Tibial artery (tissue), 4 donors: ENCODE measurements at regions not wholly inside any gene's neighbourhood (a gene's known extent, or its start where the extent isn't known, plus 50 kb on each side); places are given as distances from the start of the nearest gene placed in this dataset.

Experiments
- DNase-seq, 2 donors: peaks; one replicate each; pipeline ENCODE4 v3.0.0-alpha.2; 2019
- H3K27ac ChIP-seq, 2 donors: fragments of 200-600 bp; sonication (generic) in 1 of 2; 1 replicate in 1 of 2; 2 replicates in 1 of 2; pipeline ENCODE4 v1.5.1; 2018 to 2019; ENCODE audit warnings: mild to moderate bottlenecking in 1 of 2
- H3K27me3 ChIP-seq, 2 donors: fragments of 200-600 bp; sonication (generic) in 1 of 2; one replicate each; pipeline versions ENCODE4 v1.5.1 to v1.6.0; 2016 to 2019
- H3K36me3 ChIP-seq, 3 donors: fragments of 200-600 bp; sonication (generic) in 2 of 3; one replicate each; pipeline ENCODE4 v1.5.1; 2016 to 2019; ENCODE audit warnings: mild to moderate bottlenecking in 2 of 3
- H3K4me1 ChIP-seq, 4 donors: fragments of 200-600 bp; sonication (generic) in 2 of 4; 1 replicate in 3 of 4; 2 replicates in 1 of 4; pipeline ENCODE4 v1.5.1; 2016 to 2019
- H3K4me3 ChIP-seq, 2 donors: fragments of 200-600 bp; sonication (generic) in 1 of 2; 1 replicate in 1 of 2; 2 replicates in 1 of 2; pipeline ENCODE4 v1.5.1; 2018 to 2019; ENCODE audit warnings: mild to moderate bottlenecking in 2 of 2
- H3K9me3 ChIP-seq, 3 donors: fragments of 200-600 bp; sonication (generic) in 1 of 3; one replicate each; pipeline ENCODE4 v1.5.1; 2016 to 2019
- intact Hi-C: fragments of 100-400 bp; cut with DNase I; formaldehyde crosslinking; loops from one replicate; pipeline ENCODE4 v1.15.0; 2023; ENCODE audit warnings: low total_unique reads
- TF ChIP-seq, protein P1 (sequence below), 2 experiments: fragments of 200-600 bp in 1 of 2; fragments of 450-650 bp in 1 of 2; IDR thresholded peaks; one replicate each; pipeline ENCODE4 v1.5.1; 2017 to 2019; ENCODE audit warnings: antibody characterized with exemption in 2 of 2, mild to moderate bottlenecking in 1 of 2, moderate library complexity in 1 of 2

DNA sequence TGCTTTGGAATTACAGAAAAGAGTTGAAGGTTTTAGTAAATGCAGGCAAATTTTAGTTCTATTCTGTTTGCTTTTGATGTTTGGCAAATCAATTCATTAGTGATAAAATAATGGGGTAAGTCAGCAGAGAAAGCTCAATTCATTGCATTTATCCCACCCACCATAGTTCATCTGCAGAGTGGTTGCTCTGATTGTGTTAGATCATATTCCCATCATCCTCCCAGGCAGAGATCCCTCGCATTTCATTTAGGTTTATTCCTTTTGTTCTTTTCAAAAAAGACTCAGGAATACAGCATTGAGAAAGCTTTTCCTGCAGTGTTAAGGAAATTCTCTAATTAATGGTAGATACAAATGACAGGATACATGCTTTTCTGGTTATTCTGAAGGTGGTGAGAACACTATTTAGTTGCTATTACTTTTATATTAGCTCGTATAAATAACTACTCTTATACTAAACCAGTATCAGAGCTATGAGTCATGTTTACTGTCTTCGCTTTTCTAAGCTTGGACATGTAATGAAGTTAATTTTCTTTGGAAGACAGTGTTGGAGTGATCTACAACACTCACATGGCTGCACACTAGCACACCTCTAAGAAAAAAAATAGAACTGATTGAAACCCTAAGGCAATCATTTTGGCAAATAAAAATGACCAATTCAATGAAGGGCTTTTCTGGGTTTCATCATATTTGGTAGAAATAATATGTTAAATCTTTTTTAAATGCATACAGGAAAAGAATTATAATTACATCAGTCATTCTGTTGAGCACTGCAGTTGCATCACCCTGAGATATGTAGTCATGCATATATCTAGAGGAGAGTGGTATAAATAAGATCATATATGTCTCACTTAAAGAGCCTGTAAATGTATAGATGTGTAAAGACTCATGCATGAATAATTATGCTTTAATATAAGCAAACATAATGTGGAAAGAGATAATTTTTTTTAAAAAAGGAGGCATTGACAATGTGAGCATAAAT is 351.6 kb downstream of the PCDH7 start:
- Histone ChIP-seq H3K4me3 (no peak overlapping the region), H3K4me1 (peaks cover 0 to 63% (median 2%) of the 10 kb centered on the region in 4 donors), H3K27me3 (no peaks in the 10 kb centered on the region), H3K27ac (no peak overlapping the region), H3K9me3 (no peaks in the 10 kb centered on the region), H3K36me3 (no peaks in the 10 kb centered on the region)
- TF ChIP-seq, protein P1, sequence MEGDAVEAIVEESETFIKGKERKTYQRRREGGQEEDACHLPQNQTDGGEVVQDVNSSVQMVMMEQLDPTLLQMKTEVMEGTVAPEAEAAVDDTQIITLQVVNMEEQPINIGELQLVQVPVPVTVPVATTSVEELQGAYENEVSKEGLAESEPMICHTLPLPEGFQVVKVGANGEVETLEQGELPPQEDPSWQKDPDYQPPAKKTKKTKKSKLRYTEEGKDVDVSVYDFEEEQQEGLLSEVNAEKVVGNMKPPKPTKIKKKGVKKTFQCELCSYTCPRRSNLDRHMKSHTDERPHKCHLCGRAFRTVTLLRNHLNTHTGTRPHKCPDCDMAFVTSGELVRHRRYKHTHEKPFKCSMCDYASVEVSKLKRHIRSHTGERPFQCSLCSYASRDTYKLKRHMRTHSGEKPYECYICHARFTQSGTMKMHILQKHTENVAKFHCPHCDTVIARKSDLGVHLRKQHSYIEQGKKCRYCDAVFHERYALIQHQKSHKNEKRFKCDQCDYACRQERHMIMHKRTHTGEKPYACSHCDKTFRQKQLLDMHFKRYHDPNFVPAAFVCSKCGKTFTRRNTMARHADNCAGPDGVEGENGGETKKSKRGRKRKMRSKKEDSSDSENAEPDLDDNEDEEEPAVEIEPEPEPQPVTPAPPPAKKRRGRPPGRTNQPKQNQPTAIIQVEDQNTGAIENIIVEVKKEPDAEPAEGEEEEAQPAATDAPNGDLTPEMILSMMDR (IDR thresholded peaks at IDR 0.05) = no peak
- no peak for DNase-seq
- intact Hi-C loops = loop anchor here (10.0 kb wide), 1 partner anchor 347 kb away; the partner anchor contains the start of gene PCDH7

DNA sequence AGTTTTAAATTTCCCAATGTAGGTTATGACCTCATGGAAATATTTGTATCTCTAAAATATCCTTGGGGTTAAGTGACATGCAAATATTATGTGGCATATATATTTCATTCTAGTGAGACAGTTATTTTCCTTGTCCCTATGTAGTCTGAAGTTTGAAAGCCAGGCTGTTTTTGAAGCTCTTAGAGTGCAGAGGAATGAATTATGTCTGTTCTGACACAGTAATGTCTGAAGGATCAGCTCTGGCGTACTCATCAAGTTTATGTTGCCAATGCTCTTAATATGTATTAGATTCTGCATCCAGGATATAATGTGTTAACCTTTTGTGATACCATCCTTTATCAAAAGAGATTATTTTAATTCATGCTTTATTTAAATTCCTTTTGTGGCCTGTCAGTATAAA is 355.8 kb downstream of the PCDH7 start:
- peaks cover 0 to 50% (median 0%) of the 10 kb centered on the region in 4 donors for H3K4me1 ChIP-seq
- intact Hi-C loops = loop anchor here (10.0 kb wide), 1 partner anchor 351 kb away; the partner anchor contains the start of gene PCDH7
- DNase-seq = no peak
- TF ChIP-seq, protein P1 (IDR thresholded peaks at IDR 0.05) = no peak
- H3K9me3 ChIP-seq = no peaks in the 10 kb centered on the region
- no peaks in the 10 kb centered on the region for H3K36me3 ChIP-seq
- H3K4me3 ChIP-seq = no peak overlapping the region
- H3K27me3 ChIP-seq = no peaks in the 10 kb centered on the region
- no peak overlapping the region for H3K27ac ChIP-seq

DNA sequence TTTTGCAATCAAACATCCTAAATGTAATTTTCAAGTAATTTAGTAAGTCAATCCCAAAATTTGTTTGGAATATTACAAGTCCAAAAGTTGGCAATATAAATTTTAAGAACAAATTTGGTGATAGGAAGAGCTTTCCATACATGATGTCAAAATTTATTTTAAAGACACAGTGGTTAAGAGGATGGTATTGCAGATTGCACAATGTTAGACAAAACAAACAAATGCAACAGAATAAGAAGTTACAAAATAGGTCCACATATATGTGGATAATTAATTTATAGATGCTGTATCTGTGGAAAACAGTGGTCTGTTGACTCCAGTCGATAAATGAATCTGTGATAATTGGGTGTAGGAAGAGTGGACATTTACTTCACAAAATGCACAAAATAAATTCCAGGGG is 358.5 kb downstream of the PCDH7 start:
- TF ChIP-seq, protein P1 (IDR thresholded peaks at IDR 0.05) = no peak
- H3K4me1 ChIP-seq = peaks cover 0 to 55% (median 6%) of the 10 kb centered on the region in 4 donors
- no peak overlapping the region for H3K27ac ChIP-seq
- H3K4me3 ChIP-seq = no peak overlapping the region
- no peak for DNase-seq
- H3K27me3 ChIP-seq = no peaks in the 10 kb centered on the region
- H3K36me3 ChIP-seq = no peaks in the 10 kb centered on the region
- no peaks in the 10 kb centered on the region for H3K9me3 ChIP-seq
- intact Hi-C loops = loop anchor here (10.0 kb wide), 1 partner anchor 354 kb away; the partner anchor contains the start of gene PCDH7

DNA sequence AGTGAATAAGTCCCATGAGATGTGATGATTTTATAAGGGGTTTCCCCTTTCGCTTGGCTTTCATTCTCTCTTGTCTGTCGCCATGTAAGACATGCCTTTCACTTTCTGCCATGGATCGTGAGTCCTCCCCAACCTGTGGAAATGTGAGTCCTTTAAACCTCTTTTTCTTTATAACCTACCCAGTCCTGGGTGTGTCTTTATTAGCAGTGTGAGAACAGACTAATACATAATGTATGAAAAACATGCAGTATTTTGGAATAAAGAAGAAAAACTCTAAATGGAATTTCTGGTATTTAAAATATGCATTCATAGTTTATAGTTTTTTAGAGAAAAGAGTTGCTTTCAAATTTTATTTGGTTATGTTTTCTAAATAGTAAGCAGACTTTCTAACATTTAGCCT is 360.7 kb downstream of the PCDH7 start:
- H3K27me3 ChIP-seq = no peaks in the 10 kb centered on the region
- no peak for DNase-seq
- intact Hi-C loops = no loop called here
- H3K27ac ChIP-seq = peak overlapping the region; percentile 44 to 68
- peaks cover 0 to 66% (median 15%) of the 10 kb centered on the region in 4 donors for H3K4me1 ChIP-seq
- TF ChIP-seq, protein P1 (IDR thresholded peaks at IDR 0.05) = no peak
- H3K4me3 ChIP-seq = no peak overlapping the region
- H3K9me3 ChIP-seq = no peaks in the 10 kb centered on the region
- H3K36me3 ChIP-seq = no peaks in the 10 kb centered on the region

DNA sequence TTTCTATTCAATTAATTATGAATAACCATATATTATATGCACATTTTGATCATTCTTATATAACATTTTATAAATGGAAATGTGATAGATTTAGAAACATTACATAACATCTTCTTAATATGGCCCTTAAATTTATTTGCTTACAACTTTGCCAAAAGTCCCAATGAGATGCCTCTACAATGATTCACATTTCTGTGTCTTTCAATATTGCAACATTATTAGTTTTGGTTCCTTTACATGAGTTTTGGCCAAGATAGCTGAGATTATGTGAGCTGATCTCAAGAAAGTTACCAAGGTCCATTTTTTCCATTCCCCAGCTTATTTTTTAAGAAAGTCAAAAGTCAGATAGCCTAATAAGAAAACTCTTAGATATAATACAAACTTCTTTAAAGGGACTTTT is 361.2 kb downstream of the PCDH7 start:
- Histone ChIP-seq H3K27me3 (no peaks in the 10 kb centered on the region), H3K9me3 (no peaks in the 10 kb centered on the region), H3K4me3 (no peak overlapping the region), H3K36me3 (no peaks in the 10 kb centered on the region), H3K4me1 (peaks cover 0 to 66% (median 17%) of the 10 kb centered on the region in 4 donors), H3K27ac (peak overlapping the region; percentile 68 to 70)
- TF ChIP-seq, protein P1 (IDR thresholded peaks at IDR 0.05) = no peak
- intact Hi-C loops = no loop called here
- DNase-seq = no peak
